ENCODE measurements at regions not wholly inside any gene's neighbourhood (a gene's known extent, or its start where the extent isn't known, plus 50 kb on each side); places are given as distances from the start of the nearest gene placed in this dataset.

DNA sequence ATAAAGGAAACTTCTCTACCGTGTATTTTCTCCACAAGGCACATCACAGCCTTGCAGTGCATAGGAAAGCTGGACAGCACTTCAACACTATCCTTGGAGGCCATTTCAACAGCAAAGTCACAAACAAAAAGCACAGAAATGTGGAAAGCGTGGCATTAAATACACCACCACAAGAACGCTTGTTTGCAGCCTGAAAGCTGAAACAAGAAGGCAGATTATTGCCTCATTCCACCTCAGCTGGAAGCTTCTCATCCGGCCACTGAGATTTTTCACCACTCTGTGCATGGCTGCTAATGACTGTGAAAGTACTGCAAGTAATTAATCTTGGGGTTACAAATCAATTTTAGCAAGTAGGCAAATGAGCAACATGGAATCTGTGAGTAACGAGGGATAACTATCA lies 50.9 kb upstream of the GALNT2 start:
- TF ChIP-seq GATA2 (IDR thresholded peaks at IDR 0.05; ENCODE audit: low read depth, low read length) (no peak), GATA3 (IDR thresholded peaks at IDR 0.05; ENCODE audit: low read depth, low read length) (no peak)
